ENCODE measurements at regions not wholly inside any gene's neighbourhood (a gene's known extent, or its start where the extent isn't known, plus 50 kb on each side); places are given as distances from the start of the nearest gene placed in this dataset.
"Not testable (repeated sequence)": the region's sequence is repeated elsewhere in the genome, so short reads cannot be mapped to it uniquely, and the experiment has no call there.

- Histone ChIP-seq H3K4me1 (no peaks in the 10 kb centered on the region), H3K9me3 (no peaks in the 10 kb centered on the region), H3K36me3 (no peaks in the 10 kb centered on the region), H3K27ac (no peak overlapping the region), H3K27me3 (no peaks in the 10 kb centered on the region), H3K4me3 (no peak overlapping the region)
- ATAC-seq: no peak
- no peak for TF ChIP-seq CTCF (IDR thresholded peaks at IDR 0.05)
- no peak for DNase-seq
- intact Hi-C loops (cut with DNase I): no loop called here
These were observed 437.3 kb upstream of the DYNLRB2 start for GRCh38 chr16:80103463-80103862.

- DNase-seq: no peak
- Histone ChIP-seq H3K27ac (no peak overlapping the region), H3K4me3 (no peak overlapping the region), H3K27me3 (no peaks in the 10 kb centered on the region), H3K9me3 (peaks cover 9% of the 10 kb centered on the region), H3K36me3 (no peaks in the 10 kb centered on the region), H3K4me1 (no peaks in the 10 kb centered on the region)
- no peak for TF ChIP-seq CTCF (IDR thresholded peaks at IDR 0.05)
- intact Hi-C loops (cut with DNase I): no loop called here
- no peak for ATAC-seq
These were observed 439.8 kb upstream of the DYNLRB2 start for GRCh38 chr16:80100846-80101451.

GRCh38 chr16:80100186-80100585, 440.6 kb upstream of the DYNLRB2 start:
- DNase-seq: no peak
- no peak overlapping the region for H3K4me3 ChIP-seq
- peaks cover 9% of the 10 kb centered on the region for H3K9me3 ChIP-seq
- no peak overlapping the region for H3K27ac ChIP-seq
- H3K36me3 ChIP-seq: no peaks in the 10 kb centered on the region
- ATAC-seq: peak; percentile 36
- intact Hi-C loops (cut with DNase I): no loop called here
- no peaks in the 10 kb centered on the region for H3K27me3 ChIP-seq
- no peak for TF ChIP-seq CTCF (IDR thresholded peaks at IDR 0.05)
- no peaks in the 10 kb centered on the region for H3K4me1 ChIP-seq

- ATAC-seq (no peak), DNase-seq (no peak)
- no peaks in the 10 kb centered on the region for H3K36me3 ChIP-seq
- H3K4me1 ChIP-seq: no peaks in the 10 kb centered on the region
- no peaks in the 10 kb centered on the region for H3K27me3 ChIP-seq
- H3K4me3 ChIP-seq: no peak overlapping the region
- H3K27ac ChIP-seq: no peak overlapping the region
- peaks cover 9% of the 10 kb centered on the region for H3K9me3 ChIP-seq
- TF ChIP-seq CTCF (IDR thresholded peaks at IDR 0.05): no peak
- intact Hi-C loops (cut with DNase I): no loop called here
These were observed 443.7 kb upstream of the DYNLRB2 start for GRCh38 chr16:80097098-80097497.

GRCh38 chr16:80092681-80093080, 448.1 kb upstream of the DYNLRB2 start:
- no peaks in the 10 kb centered on the region for H3K36me3 ChIP-seq
- no peak overlapping the region for H3K4me3 ChIP-seq
- TF ChIP-seq CTCF (IDR thresholded peaks at IDR 0.05): no peak
- no peak overlapping the region for H3K27ac ChIP-seq
- DNase-seq: no peak
- no peaks in the 10 kb centered on the region for H3K27me3 ChIP-seq
- intact Hi-C loops (cut with DNase I): no loop called here
- peaks cover 9% of the 10 kb centered on the region for H3K9me3 ChIP-seq
- no peaks in the 10 kb centered on the region for H3K4me1 ChIP-seq
- no peak for ATAC-seq

- H3K4me1 ChIP-seq; DNase-seq; H3K27me3 ChIP-seq; H3K4me3 ChIP-seq; H3K9me3 ChIP-seq; H3K36me3 ChIP-seq; H3K27ac ChIP-seq; ATAC-seq; intact Hi-C loops (cut with DNase I): not testable (repeated sequence)
These were observed 449.3 kb upstream of the DYNLRB2 start for GRCh38 chr16:80091453-80091852.

Data from upper lobe of right lung (tissue), 1 donor.